Caco-2 (cell line): ENCODE measurements at regions not wholly inside any gene's neighbourhood (a gene's known extent, or its start where the extent isn't known, plus 50 kb on each side); places are given as distances from the start of the nearest gene placed in this dataset.

Experiments used
- BruUV-seq: library from RNA; stranded (reverse); fragments of 400-500 nt; replicated peaks from 2 replicates; lab custom pipeline; 2021; lab: Mats Ljungman, UMichigan
- CTCF ChIA-PET: fragments of 300-600 bp; sonication (Branson Sonifier 250); formaldehyde crosslinking; loops from one replicate; lab custom pipeline; 2022; ENCODE audit warnings: antibody characterized with exemption; lab: Charles Lee
- POLR2A ChIA-PET: fragments of 300-600 bp; sonication (Branson Sonifier 250); formaldehyde crosslinking; loops from one replicate; lab custom pipeline; 2022; ENCODE audit warnings: antibody characterized with exemption; lab: Charles Lee
- DNase-seq, 2 experiments: peaks; one replicate each; pipeline versions ENCODE4 v3.0.0 to v3.0.0-alpha.2; 2020 to 2022
- H3K27me3 ChIP-seq: replicated peaks from 2 replicates; pipeline ENCODE4 v1.6.0; 2011; ENCODE audit warnings: low read length; ENCODE audit not compliant: control insufficient read depth, insufficient read depth
- H3K36me3 ChIP-seq: 2 replicates; pipeline ENCODE4 v1.5.1; 2011; ENCODE audit warnings: low read length; ENCODE audit not compliant: control insufficient read depth, insufficient read depth
- H3K4me1 ChIP-seq: fragments of 250-450 bp; sonication (Bioruptor Pico); 2 replicates; pipeline ENCODE4 v1.5.1; 2020; ENCODE audit warnings: mild to moderate bottlenecking
- H3K4me3 ChIP-seq: 2 replicates; pipeline ENCODE4 v1.5.1; 2011; ENCODE audit warnings: low read depth, mild to moderate bottlenecking, control low read depth, low read length
- H3K9me3 ChIP-seq: fragments of 250-450 bp; sonication (Bioruptor Pico); 2 replicates; pipeline ENCODE4 v1.5.1; 2020; ENCODE audit warnings: mild to moderate bottlenecking, moderate library complexity
- H3K27ac Mint-ChIP-seq: one replicate; pipeline ENCODE4 v1.8.0; 2022; ENCODE audit warnings: mixed read lengths; ENCODE audit not compliant: unreplicated experiment
- H3K27me3 Mint-ChIP-seq: one replicate; pipeline ENCODE4 v1.8.0; 2022; ENCODE audit warnings: mixed read lengths; ENCODE audit not compliant: insufficient read depth, unreplicated experiment
- H3K36me3 Mint-ChIP-seq: one replicate; pipeline ENCODE4 v1.8.0; 2022; ENCODE audit warnings: mild to moderate bottlenecking, mixed read lengths; ENCODE audit not compliant: insufficient read depth, unreplicated experiment
- H3K4me1 Mint-ChIP-seq: one replicate; pipeline ENCODE4 v1.8.0; 2022; ENCODE audit warnings: low read depth, mixed read lengths; ENCODE audit not compliant: unreplicated experiment
- H3K4me3 Mint-ChIP-seq: one replicate; pipeline ENCODE4 v1.8.0; 2022; ENCODE audit warnings: mild to moderate bottlenecking, moderate library complexity, mixed read lengths; ENCODE audit not compliant: unreplicated experiment
- H3K9me3 Mint-ChIP-seq: one replicate; pipeline ENCODE4 v1.8.0; 2022; ENCODE audit warnings: mixed read lengths; ENCODE audit not compliant: unreplicated experiment
- CTCF ChIP-seq, 2 experiments: fragments of 200-600 bp in 1 of 2; IDR thresholded peaks; 1 replicate in 1 of 2; 2 replicates in 1 of 2; pipeline versions ENCODE4 v1.5.1 to v1.8.0; 2011 to 2022; ENCODE audit warnings: antibody characterized with exemption in 1 of 2, control low read depth in 1 of 2, inconsistent platforms in 1 of 2, low read depth in 1 of 2, low read length in 1 of 2, mild to moderate bottlenecking in 1 of 2, moderate library complexity in 1 of 2; ENCODE audit not compliant: insufficient read depth in 1 of 2, severe bottlenecking in 1 of 2, unreplicated experiment in 1 of 2
- intact Hi-C: fragments of 100-400 bp; cut with micrococcal nuclease; formaldehyde crosslinking; loops from one replicate; pipeline ENCODE4 v1.10.0; 2022; ENCODE audit not compliant: unreplicated experiment

- no peak overlapping the region for H3K4me3 ChIP-seq
- H3K36me3 Mint-ChIP-seq: no peaks in the 10 kb centered on the region
- H3K9me3 ChIP-seq: no peaks in the 10 kb centered on the region
- CTCF ChIA-PET: no interaction called here
- peaks cover 7% of the 10 kb centered on the region for H3K4me1 Mint-ChIP-seq
- no peak overlapping the region for H3K27ac Mint-ChIP-seq
- no peaks in the 10 kb centered on the region for H3K27me3 ChIP-seq
- H3K9me3 Mint-ChIP-seq: peaks cover 9% of the 10 kb centered on the region
- no peaks in the 10 kb centered on the region for H3K36me3 ChIP-seq
- H3K27me3 Mint-ChIP-seq: peaks cover 6% of the 10 kb centered on the region
- intact Hi-C loops: no loop called here
- POLR2A ChIA-PET: no interaction called here
- no TSS peak for BruUV-seq
- DNase-seq: no peak
- H3K4me1 ChIP-seq: no peaks in the 10 kb centered on the region
- no peak overlapping the region for H3K4me3 Mint-ChIP-seq
- no peak for TF ChIP-seq CTCF (IDR thresholded peaks at IDR 0.05; ENCODE audit: insufficient read depth in 1 of 2, low read depth in 1 of 2, low read length in 1 of 2, severe bottlenecking in 1 of 2, unreplicated experiment in 1 of 2)
These were observed 174.5 kb downstream of the NKX6-1 start for GRCh38 chr4:84324303-84325245.

- Mint-ChIP-seq H3K9me3 (peaks cover 9% of the 10 kb centered on the region), H3K4me3 (no peak overlapping the region), H3K27me3 (peaks cover 16% of the 10 kb centered on the region), H3K4me1 (no peaks in the 10 kb centered on the region), H3K36me3 (no peaks in the 10 kb centered on the region), H3K27ac (no peak overlapping the region)
- no peaks in the 10 kb centered on the region for H3K36me3 ChIP-seq
- intact Hi-C loops: no loop called here
- H3K4me1 ChIP-seq: no peaks in the 10 kb centered on the region
- TF ChIP-seq CTCF (IDR thresholded peaks at IDR 0.05; ENCODE audit: insufficient read depth in 1 of 2, low read depth in 1 of 2, low read length in 1 of 2, severe bottlenecking in 1 of 2, unreplicated experiment in 1 of 2): no peak
- no peak overlapping the region for H3K4me3 ChIP-seq
- BruUV-seq: no TSS peak
- CTCF ChIA-PET: no interaction called here
- POLR2A ChIA-PET: no interaction called here
- DNase-seq: no peak
- no peaks in the 10 kb centered on the region for H3K9me3 ChIP-seq
- no peaks in the 10 kb centered on the region for H3K27me3 ChIP-seq
These were observed 180.0 kb downstream of the NKX6-1 start for GRCh38 chr4:84319124-84319523.

GRCh38 chr4:84317513-84317912, 181.6 kb downstream of the NKX6-1 start:
- no peak for DNase-seq
- intact Hi-C loops: no loop called here
- no peaks in the 10 kb centered on the region for H3K27me3 ChIP-seq
- no TSS peak for BruUV-seq
- H3K4me1 ChIP-seq: no peaks in the 10 kb centered on the region
- ChIA-PET POLR2A (no interaction called here), CTCF (no interaction called here)
- Mint-ChIP-seq H3K27me3 (peaks cover 18% of the 10 kb centered on the region), H3K27ac (no peak overlapping the region), H3K9me3 (peaks cover 9% of the 10 kb centered on the region), H3K36me3 (no peaks in the 10 kb centered on the region), H3K4me3 (no peak overlapping the region), H3K4me1 (no peaks in the 10 kb centered on the region)
- no peaks in the 10 kb centered on the region for H3K36me3 ChIP-seq
- TF ChIP-seq CTCF (IDR thresholded peaks at IDR 0.05; ENCODE audit: insufficient read depth in 1 of 2, low read depth in 1 of 2, low read length in 1 of 2, severe bottlenecking in 1 of 2, unreplicated experiment in 1 of 2): no peak
- no peaks in the 10 kb centered on the region for H3K9me3 ChIP-seq
- H3K4me3 ChIP-seq: no peak overlapping the region
